Osteocyte (in vitro differentiated cells): ENCODE measurements at regions not wholly inside any gene's neighbourhood (a gene's known extent, or its start where the extent isn't known, plus 50 kb on each side); places are given as distances from the start of the nearest gene placed in this dataset.

ENCODE experiments used
- DNase-seq: peaks from one replicate; pipeline ENCODE4 v3.0.0; 2021; ENCODE audit warnings: mixed read lengths; ENCODE audit not compliant: unreplicated experiment; ENCODE audit errors: extremely low spot score
- H3K27ac Mint-ChIP-seq: one replicate; pipeline ENCODE4 v1.8.0; 2021; ENCODE audit warnings: mild to moderate bottlenecking, mixed read lengths; ENCODE audit not compliant: unreplicated experiment
- H3K27me3 Mint-ChIP-seq: one replicate; pipeline ENCODE4 v1.8.0; 2021; ENCODE audit warnings: mixed read lengths; ENCODE audit not compliant: unreplicated experiment
- H3K36me3 Mint-ChIP-seq: one replicate; pipeline ENCODE4 v1.8.0; 2021; ENCODE audit warnings: mixed read lengths; ENCODE audit not compliant: unreplicated experiment
- H3K4me1 Mint-ChIP-seq: one replicate; pipeline ENCODE4 v1.8.0; 2021; ENCODE audit warnings: mixed read lengths; ENCODE audit not compliant: unreplicated experiment
- H3K4me3 Mint-ChIP-seq: one replicate; pipeline ENCODE4 v1.8.0; 2021; ENCODE audit warnings: mild to moderate bottlenecking, moderate library complexity, mixed read lengths; ENCODE audit not compliant: unreplicated experiment
- H3K9me3 Mint-ChIP-seq: one replicate; pipeline ENCODE4 v1.8.0; 2021; ENCODE audit warnings: mixed read lengths; ENCODE audit not compliant: unreplicated experiment
- TF ChIP-seq, protein P1 (sequence below): fragments of 200-600 bp; sonication (generic); IDR thresholded peaks from 2 replicates; pipeline ENCODE4 v1.5.0; 2021; ENCODE audit warnings: antibody characterized with exemption, mild to moderate bottlenecking, moderate library complexity

DNA sequence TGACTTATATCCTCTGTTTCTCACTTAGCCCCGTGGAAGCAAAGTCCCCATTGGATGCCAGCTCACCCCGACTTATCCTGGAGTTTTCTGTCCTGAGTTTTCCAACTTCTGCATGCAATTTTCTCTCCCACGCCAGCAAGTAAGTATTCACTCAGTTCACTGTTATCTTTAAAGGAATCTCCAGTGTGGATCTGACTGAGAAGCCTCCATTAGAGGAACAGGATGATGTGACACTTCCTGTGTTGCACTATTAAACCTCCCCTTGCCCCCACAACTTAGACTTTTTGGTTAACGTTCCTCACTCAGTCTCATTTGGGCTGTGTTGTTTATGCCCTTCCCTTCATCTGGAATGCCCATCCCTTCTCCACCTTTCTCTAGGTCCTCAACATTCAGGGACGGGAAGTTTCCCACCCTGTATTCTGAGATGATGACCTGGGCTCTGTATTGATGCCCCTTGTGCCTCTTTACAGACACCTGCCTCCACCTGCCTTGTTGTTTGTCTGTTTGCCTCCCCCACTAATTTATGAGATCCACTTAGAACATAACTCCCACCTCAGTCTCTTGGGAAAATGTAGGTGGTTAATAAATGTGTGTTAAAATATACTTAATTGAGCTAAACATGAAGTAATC is 536.1 kb upstream of the RAB6C start:
- Mint-ChIP-seq H3K36me3 (no peaks in the 10 kb centered on the region), H3K27ac (no peak overlapping the region), H3K4me3 (no peak overlapping the region), H3K4me1 (no peaks in the 10 kb centered on the region), H3K9me3 (peaks cover 9% of the 10 kb centered on the region), H3K27me3 (peaks cover 2% of the 10 kb centered on the region)
- TF ChIP-seq, protein P1, sequence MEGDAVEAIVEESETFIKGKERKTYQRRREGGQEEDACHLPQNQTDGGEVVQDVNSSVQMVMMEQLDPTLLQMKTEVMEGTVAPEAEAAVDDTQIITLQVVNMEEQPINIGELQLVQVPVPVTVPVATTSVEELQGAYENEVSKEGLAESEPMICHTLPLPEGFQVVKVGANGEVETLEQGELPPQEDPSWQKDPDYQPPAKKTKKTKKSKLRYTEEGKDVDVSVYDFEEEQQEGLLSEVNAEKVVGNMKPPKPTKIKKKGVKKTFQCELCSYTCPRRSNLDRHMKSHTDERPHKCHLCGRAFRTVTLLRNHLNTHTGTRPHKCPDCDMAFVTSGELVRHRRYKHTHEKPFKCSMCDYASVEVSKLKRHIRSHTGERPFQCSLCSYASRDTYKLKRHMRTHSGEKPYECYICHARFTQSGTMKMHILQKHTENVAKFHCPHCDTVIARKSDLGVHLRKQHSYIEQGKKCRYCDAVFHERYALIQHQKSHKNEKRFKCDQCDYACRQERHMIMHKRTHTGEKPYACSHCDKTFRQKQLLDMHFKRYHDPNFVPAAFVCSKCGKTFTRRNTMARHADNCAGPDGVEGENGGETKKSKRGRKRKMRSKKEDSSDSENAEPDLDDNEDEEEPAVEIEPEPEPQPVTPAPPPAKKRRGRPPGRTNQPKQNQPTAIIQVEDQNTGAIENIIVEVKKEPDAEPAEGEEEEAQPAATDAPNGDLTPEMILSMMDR: no peak
- DNase-seq: no peak

DNA sequence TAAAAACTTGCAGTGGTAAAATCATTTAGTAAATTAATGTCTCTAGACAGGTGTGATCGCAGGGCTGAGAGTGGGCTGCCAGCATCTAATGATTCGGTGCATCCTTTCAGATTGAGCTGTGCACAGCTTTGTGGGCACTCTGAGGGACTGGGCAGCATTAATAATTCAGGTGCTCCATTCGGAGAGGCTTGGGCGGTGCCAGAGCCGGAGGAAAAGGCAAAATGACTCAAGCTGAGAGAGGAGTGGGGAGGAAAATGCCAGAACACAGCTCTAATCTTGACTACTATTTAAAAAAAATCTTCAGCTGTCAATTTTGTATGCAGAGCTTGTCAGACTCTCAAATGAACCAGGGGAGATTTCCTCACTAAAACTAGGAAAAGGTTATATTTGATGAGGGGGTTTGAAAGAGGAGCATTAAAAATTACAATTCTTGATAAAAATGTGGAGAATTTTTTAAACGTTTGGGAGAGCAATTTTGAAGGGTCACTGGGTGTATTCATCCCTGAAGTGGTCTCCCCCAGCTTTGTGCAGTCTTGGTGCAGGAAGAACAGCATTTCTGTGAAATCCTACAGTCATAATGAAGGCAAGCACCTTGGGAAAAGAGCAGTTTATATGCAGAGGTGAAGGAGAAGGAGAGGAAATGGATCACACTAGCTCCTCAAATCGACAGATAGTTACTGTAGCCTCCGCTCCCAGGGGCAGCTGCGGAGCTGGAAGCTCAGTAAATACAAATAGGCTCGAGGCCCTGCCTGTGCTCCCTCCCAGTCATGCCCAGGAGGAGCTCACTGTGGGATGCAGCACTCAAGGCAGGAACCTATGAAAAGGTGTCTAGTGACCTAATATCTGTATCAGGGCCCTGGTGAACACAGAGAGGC is 535.4 kb upstream of the RAB6C start:
- H3K9me3 Mint-ChIP-seq: peaks cover 14% of the 10 kb centered on the region
- H3K4me1 Mint-ChIP-seq: no peaks in the 10 kb centered on the region
- TF ChIP-seq, protein P1: no peak
- no peak overlapping the region for H3K4me3 Mint-ChIP-seq
- no peak overlapping the region for H3K27ac Mint-ChIP-seq
- H3K36me3 Mint-ChIP-seq: no peaks in the 10 kb centered on the region
- DNase-seq: no peak
- peaks cover 2% of the 10 kb centered on the region for H3K27me3 Mint-ChIP-seq

DNA sequence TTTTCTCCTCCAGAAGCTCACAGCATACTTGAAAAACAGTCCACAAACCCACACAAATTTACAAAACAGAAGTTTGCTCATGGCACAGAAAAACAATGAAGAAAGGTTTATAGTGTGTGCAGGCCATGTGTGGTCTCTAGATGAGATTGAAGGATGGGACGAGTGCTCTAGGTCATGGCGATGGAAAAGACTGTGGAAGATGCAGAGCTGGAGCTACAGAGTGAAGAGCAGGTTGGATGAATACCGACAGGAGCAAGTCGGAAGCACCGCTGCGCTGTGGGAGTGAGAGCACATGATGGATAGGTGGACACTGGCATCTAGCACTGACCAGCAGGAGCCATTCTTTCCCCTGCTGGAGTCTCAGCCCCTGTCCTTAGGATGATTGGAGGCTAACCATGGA is 534.7 kb upstream of the RAB6C start:
- H3K36me3 Mint-ChIP-seq: no peaks in the 10 kb centered on the region
- TF ChIP-seq, protein P1: no peak

DNA sequence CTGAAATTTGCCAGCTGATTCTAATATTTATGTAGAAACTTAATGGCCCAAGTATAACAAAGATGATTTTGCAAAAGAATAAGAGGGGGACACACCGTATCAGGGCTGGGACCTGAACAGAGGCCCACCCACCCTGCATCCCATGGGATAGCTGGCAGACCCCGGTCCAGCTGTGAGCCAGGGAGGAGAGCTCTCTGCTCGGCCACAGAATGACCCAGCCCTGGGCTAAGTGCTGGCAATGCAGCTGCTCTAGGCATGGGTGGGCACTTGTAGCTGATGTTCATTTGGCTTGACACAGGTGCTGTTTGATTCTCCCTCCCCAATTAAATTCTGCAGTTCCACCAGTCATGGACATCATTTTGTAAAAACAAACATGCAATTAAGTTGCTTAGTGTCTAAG is 522.8 kb upstream of the RAB6C start:
- TF ChIP-seq, protein P1: no peak
- H3K27ac Mint-ChIP-seq: no peak overlapping the region
- no peaks in the 10 kb centered on the region for H3K36me3 Mint-ChIP-seq
- peak; percentile 69 for DNase-seq
- no peak overlapping the region for H3K4me3 Mint-ChIP-seq
- peaks cover 12% of the 10 kb centered on the region for H3K9me3 Mint-ChIP-seq
- H3K27me3 Mint-ChIP-seq: no peaks in the 10 kb centered on the region
- H3K4me1 Mint-ChIP-seq: no peaks in the 10 kb centered on the region

More for the DNA sequence above, 534.7 kb upstream of the RAB6C start:
- Mint-ChIP-seq H3K27me3 (peaks cover 2% of the 10 kb centered on the region), H3K4me1 (no peaks in the 10 kb centered on the region), H3K27ac (no peak overlapping the region), H3K9me3 (peaks cover 14% of the 10 kb centered on the region), H3K4me3 (no peak overlapping the region)
- DNase-seq: no peak

DNA sequence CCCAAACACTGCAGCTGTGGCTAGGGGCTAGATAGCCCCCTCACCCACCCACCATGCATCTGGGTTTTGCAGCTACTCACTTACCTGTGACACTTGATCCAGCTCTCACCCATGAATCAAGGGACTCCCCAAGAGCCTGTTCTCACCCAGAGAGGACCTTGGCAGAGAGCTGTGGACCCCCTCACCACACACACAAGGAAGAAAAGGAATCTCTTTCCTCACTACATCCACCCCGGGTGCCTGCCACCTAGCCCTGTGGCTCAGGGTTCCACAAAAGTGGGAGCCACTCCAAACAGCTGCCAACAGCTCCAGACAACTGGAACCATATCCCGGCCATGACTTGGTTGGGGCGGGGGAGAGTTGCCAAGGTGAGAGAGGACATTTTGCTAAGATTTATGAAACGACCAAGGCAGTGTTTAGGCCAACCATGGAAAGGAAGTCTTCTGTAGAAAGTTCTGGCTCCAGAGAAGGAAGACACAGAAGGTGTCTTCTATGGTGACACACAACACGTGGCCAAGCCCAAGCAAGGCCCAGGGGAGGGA is 522.1 kb upstream of the RAB6C start:
- TF ChIP-seq, protein P1: no peak
- Mint-ChIP-seq H3K4me1 (no peaks in the 10 kb centered on the region), H3K4me3 (no peak overlapping the region), H3K9me3 (peaks cover 17% of the 10 kb centered on the region), H3K36me3 (no peaks in the 10 kb centered on the region), H3K27ac (no peak overlapping the region), H3K27me3 (no peaks in the 10 kb centered on the region)
- peak; percentile 56 for DNase-seq
